Gastrocnemius medialis (tissue), 4 donors: ENCODE measurements at regions not wholly inside any gene's neighbourhood (a gene's known extent, or its start where the extent isn't known, plus 50 kb on each side); places are given as distances from the start of the nearest gene placed in this dataset.
"Not testable (repeated sequence)": the region's sequence is repeated elsewhere in the genome, so short reads cannot be mapped to it uniquely, and the experiment has no call there.

ENCODE experiments used
- CTCF ChIP-seq, 5 experiments: fragments of 450-650 bp in 3 of 5; fragments of 200-600 bp in 2 of 5; sonication (generic) in 2 of 5; IDR thresholded peaks in 4 of 5; conservative IDR thresholded peaks in 1 of 5; 1 replicate in 4 of 5; 2 replicates in 1 of 5; pipeline ENCODE4 v1.5.1; 2016 to 2019; ENCODE audit warnings: antibody characterized with exemption in 5 of 5, mild to moderate bottlenecking in 3 of 5, moderate library complexity in 3 of 5
- POLR2A ChIP-seq, 2 donors: fragments of 450-650 bp; IDR thresholded peaks; one replicate each; pipeline ENCODE4 v1.6.1; 2017; ENCODE audit warnings: antibody characterized with exemption in 2 of 2, mild to moderate bottlenecking in 2 of 2, moderate library complexity in 2 of 2

- not testable (repeated sequence) for TF ChIP-seq CTCF (IDR thresholded peaks at IDR 0.05 in 4 of 5, conservative IDR thresholded peaks at IDR 0.05 in 1 of 5); POLR2A (IDR thresholded peaks at IDR 0.05)
Measured at GRCh38 chr14:39589882-39590281, 157.6 kb upstream of the FBXO33 start.
